AG04449 (cell line): ENCODE measurements at regions not wholly inside any gene's neighbourhood (a gene's known extent, or its start where the extent isn't known, plus 50 kb on each side); places are given as distances from the start of the nearest gene placed in this dataset.
"Not testable (repeated sequence)": the region's sequence is repeated elsewhere in the genome, so short reads cannot be mapped to it uniquely, and the experiment has no call there.

Experiments
- CTCF ChIA-PET: fragments of 350-600 bp; formaldehyde crosslinking; extraction: SDS; loops from one replicate; lab custom pipeline; 2021; ENCODE audit warnings: antibody characterized with exemption; lab: Yijun Ruan, JAX
- POLR2A ChIA-PET: fragments of 400-600, 350-600 bp; formaldehyde crosslinking; extraction: SDS; loops from one replicate; lab custom pipeline; 2020; ENCODE audit warnings: antibody characterized with exemption, inconsistent platforms; lab: Yijun Ruan, JAX
- DNase-seq: peaks from one replicate; pipeline ENCODE4 v3.0.0-alpha.2; 2010; ENCODE audit warnings: low read depth, low spot score
- H3K4me3 ChIP-seq: 2 replicates; pipeline ENCODE4 v1.5.1; 2011; ENCODE audit warnings: low read depth, mild to moderate bottlenecking, control low read depth, low read length
- CTCF ChIP-seq: IDR thresholded peaks from one replicate; pipeline ENCODE4 v1.5.1; 2011; ENCODE audit warnings: mild to moderate bottlenecking, moderate library complexity, low read length, control low read depth, inconsistent platforms; ENCODE audit not compliant: insufficient read depth; ENCODE audit errors: missing control alignments

- POLR2A ChIA-PET: no interaction called here
- no peak for TF ChIP-seq CTCF
- CTCF ChIA-PET: interaction anchor here (0.8 to 1.3 kb wide), 4 partner anchors 131 to 1339 kb away, joined by 3 read pairs; no protein-coding TSS in a partner anchor
- no peak overlapping the region for H3K4me3 ChIP-seq
- no peak for DNase-seq
Measured at GRCh38 chr5:131107128-131107527, 57.9 kb downstream of the HINT1 start.

- no peak for TF ChIP-seq CTCF
- ChIA-PET POLR2A (no interaction called here), CTCF (interaction anchor here (0.7 kb wide), 1 partner anchor 1334 kb away, joined by 3 read pairs; no protein-coding TSS in a partner anchor)
- no peak overlapping the region for H3K4me3 ChIP-seq
- DNase-seq: no peak
Measured at GRCh38 chr5:131104169-131104808, 60.8 kb downstream of the HINT1 start.

GRCh38 chr5:131096774-131097710 lies 68.0 kb downstream of the HINT1 start:
- ChIA-PET POLR2A (no interaction called here), CTCF (interaction anchor here (1.2 kb wide), 1 partner anchor 13 kb away, joined by 4 read pairs; no protein-coding TSS in a partner anchor)
- H3K4me3 ChIP-seq: no peak overlapping the region
- no peak for DNase-seq
- TF ChIP-seq CTCF: no peak

- CTCF ChIA-PET, POLR2A ChIA-PET, H3K4me3 ChIP-seq, DNase-seq: not testable (repeated sequence)
Measured at GRCh38 chr5:131095561-131095960, 69.5 kb downstream of the HINT1 start.

- H3K4me3 ChIP-seq: no peak overlapping the region
- DNase-seq: no peak
- no peak for TF ChIP-seq CTCF
- ChIA-PET POLR2A (no interaction called here), CTCF (no interaction called here)
Measured at GRCh38 chr5:131084436-131084835, 80.6 kb downstream of the HINT1 start.

- no peak for DNase-seq
- H3K4me3 ChIP-seq: no peak overlapping the region
- POLR2A ChIA-PET: no interaction called here
- CTCF ChIA-PET: no interaction called here
- TF ChIP-seq CTCF: no peak
Measured at GRCh38 chr5:131081913-131082488, 83.1 kb downstream of the HINT1 start.
